GM10266 (cell line): ENCODE measurements at regions not wholly inside any gene's neighbourhood (a gene's known extent, or its start where the extent isn't known, plus 50 kb on each side); places are given as distances from the start of the nearest gene placed in this dataset.
"Not testable (repeated sequence)": the region's sequence is repeated elsewhere in the genome, so short reads cannot be mapped to it uniquely, and the experiment has no call there.

Experiments
- DNase-seq: peaks from one replicate; pipeline ENCODE4 v3.0.0; 2012; ENCODE audit errors: extremely low spot score
- TF ChIP-seq, protein P1 (sequence below): IDR thresholded peaks from 2 replicates; pipeline ENCODE4 v1.5.1; 2012; ENCODE audit warnings: mild to moderate bottlenecking, low read depth; ENCODE audit not compliant: control insufficient read depth, insufficient read depth; ENCODE audit errors: missing control alignments

DNA sequence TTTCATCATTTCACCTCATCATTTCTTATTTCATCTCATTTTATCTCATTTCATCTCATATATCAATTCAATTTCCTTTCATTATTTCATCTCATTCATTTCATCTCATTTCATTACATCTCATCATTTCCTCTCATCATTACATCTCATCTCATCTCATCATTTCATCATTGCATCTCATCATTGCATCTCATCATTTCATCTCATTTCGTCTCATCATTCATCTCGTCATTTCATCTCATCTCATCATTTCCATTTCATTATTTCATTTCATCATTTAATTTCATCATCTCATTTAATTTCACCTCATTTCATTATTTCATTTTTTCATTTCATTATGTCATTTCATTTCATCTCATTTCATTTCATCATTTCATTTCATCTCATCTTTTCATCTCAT, 168.5 kb upstream of the FAM72C start:
- not testable (repeated sequence) for DNase-seq

DNA sequence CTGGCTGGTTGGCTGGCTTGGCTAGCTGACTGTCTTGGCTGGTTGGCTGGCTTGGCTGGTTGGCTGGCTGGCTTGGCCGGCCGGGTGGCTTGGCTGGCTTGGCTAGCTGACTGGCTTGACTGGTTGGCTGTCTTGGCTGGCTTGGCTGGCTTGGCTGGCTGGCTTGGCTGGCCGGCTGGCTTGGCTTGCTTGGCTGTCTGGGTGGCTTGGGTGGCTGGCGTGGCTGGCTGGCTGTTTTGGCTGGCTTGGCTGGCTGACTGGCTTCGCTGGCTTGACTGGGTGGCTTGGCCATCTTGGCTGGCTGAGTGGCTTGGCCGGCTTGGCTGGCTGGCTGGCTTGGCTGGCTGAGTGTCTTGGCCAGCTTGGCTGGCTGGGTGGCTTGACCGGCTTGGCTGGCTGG, 133.2 kb upstream of the FAM72C start:
- DNase-seq, result not testable (repeated sequence)

DNA sequence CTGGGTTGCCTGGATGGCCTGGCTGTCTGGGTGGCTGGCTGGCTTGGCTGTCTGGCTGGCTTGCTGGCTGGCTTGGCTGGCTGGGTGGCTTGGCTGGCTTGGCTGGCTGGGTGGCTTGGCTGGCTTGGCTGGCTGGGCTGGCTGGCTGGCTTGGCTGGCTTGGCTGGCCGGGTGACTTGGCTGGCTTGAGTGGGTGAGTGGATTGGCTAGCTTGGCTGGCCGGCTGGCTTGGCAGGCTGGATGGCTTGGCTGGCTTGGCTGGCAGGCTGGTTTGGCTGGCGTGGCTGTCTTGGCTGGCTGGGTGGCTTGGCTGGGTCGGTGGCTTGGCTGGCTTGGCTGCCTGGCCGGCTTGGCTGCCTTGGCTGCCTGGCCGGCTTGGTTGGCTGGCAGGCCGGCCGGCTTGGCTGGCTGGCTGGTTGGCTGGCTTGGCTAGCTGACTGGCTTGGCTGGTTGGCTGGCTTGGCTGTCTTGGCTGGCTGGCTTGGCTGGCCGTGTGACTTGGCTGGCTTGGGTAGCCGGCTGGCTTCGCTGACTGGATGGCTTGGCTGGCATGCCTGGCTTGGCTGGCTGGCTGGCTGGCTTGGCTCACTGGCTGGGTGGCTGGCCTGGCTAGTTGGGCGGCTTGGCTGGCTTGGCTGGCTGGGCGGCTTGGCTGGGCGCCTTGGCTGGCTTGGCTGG, 132.4 kb upstream of the FAM72C start:
- not testable (repeated sequence) for DNase-seq

DNA sequence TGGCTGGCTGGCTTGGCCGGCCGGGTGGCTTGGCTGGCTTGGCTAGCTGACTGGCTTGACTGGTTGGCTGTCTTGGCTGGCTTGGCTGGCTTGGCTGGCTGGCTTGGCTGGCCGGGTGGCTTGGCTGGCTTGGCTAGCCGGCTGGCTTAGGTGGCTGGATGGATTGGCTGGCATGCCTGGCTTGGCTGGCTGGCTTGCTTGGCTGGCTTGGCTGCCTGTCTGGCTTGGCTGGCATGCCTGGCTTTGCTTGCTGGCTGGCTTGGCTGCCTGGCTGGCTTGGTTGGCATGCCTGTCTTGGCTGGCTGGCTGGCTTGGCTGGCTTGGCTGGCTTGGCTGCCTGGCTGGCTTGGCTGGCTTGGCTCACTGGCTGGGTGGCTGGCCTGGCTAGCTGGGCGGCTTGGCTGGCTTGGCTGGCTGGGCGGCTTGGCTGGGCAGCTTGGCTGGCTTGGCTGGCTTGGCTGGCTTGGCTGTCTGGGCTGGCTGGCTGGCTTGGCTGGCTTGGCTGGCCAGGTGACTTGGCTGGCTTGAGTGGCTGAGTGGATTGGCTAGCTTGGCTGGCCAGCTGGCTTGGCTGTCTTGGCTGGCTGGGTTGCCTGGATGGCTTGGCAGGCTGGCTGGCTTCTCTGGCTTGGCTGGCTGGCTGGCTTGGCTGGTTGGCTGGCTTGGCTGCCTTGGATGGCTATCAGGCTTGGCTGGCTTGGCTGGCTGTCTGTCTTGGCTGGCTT, 131.5 kb upstream of the FAM72C start:
- DNase-seq, result not testable (repeated sequence)

DNA sequence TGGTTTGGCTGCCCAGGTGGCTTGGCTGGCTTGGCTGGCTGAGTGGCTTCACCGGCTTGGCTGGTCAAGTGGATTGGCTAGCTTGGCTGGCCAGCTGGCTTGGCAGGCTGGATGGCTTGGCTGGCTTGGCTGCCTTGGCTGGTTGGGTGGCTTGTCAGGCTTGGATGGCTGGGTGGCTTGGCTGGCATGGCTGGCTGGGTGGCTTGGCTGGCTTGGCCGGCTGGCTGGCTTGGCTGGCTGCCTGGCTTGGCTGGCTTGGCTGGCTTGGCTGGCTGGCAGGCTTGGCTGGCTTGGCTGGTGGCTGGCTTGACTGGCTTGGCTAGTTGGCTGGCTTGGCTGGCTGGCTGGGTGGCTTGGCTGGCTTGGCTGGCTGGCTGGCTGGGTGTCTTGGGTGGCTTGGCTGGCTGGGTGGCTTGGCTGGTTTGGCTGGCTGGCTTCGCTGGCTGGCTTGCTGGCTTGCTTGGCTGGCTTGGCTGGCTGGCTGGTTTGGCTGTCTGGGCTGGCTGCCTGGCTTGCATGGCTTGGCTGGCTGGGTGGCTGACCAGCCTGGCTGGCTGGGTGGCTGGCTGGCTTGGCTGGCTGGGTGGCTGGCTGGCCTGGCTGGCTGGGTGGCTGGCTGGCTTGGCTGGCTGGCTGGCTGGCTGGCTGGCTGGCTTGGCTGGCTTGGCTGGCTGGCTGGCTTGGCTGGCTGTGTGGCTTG, 130.4 kb upstream of the FAM72C start:
- DNase-seq, result not testable (repeated sequence)

DNA sequence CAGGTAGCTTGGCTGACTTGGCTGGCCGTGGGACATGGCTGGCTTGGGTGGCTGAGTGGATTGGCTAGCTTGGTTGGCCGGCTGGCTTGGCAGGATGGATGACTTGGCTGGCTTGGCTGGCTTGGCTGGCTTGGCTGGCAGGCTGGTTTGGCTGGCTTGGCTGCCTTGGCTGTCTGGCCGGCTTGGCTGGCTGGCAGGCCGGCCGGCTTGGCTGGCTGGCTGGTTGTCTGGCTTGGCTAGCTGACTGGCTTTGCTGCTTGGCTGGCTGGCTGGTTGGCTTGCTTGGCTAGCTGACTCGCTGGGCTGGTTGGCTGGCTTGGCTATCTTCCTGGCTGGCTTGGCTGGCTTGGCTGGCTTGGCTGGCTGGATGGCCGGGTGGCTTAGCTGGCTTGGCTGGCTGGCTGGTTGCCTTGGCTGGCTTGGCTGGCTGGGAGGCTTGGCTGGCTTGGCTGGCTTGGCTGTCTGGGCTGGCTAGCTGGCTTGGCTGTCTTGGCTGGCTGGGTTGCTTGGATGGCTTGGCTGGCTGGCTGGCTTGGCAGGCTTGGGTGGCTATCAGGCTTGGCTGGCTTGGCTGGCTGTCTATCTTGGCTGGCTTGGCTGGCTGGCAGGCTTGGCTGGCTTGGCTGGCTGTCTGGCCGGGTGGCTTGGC, 129.7 kb upstream of the FAM72C start:
- no peak for DNase-seq
- TF ChIP-seq, protein P1, sequence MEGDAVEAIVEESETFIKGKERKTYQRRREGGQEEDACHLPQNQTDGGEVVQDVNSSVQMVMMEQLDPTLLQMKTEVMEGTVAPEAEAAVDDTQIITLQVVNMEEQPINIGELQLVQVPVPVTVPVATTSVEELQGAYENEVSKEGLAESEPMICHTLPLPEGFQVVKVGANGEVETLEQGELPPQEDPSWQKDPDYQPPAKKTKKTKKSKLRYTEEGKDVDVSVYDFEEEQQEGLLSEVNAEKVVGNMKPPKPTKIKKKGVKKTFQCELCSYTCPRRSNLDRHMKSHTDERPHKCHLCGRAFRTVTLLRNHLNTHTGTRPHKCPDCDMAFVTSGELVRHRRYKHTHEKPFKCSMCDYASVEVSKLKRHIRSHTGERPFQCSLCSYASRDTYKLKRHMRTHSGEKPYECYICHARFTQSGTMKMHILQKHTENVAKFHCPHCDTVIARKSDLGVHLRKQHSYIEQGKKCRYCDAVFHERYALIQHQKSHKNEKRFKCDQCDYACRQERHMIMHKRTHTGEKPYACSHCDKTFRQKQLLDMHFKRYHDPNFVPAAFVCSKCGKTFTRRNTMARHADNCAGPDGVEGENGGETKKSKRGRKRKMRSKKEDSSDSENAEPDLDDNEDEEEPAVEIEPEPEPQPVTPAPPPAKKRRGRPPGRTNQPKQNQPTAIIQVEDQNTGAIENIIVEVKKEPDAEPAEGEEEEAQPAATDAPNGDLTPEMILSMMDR, result no peak

DNA sequence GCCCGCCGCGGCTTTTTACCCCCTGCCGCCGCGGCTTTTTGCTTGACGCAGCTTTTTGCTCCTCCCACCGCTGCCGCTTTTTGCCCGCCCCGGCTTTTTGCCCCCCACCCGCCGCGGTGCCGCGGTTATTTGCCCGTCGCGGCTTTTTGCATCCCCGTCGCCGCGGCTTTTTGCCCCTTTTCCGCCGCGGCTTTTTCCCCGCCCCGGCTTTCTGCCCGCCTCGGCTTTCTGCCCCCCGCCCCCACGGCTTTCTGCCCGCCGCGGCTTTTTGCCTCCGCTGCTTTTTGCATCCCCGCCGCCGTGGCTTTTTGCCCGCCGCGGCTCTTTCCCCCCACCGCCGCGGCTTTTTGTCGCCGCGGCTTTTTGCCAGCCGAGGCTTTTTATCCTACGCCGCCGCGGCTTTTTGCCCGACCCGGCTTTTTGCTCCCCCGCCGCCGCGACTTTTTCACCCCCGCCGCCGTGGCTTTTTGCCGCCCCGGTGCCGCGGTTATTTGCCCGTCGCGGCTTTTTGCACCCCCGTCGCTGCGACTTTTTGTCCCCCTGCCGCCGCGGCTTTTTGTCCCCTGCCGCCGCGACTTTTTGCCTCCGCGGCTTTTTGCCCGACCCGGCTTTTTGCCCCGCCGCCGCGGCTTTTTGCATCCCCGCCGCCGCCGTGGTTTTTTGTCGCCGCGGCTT, 105.5 kb upstream of the FAM72C start:
- not testable (repeated sequence) for DNase-seq

DNA sequence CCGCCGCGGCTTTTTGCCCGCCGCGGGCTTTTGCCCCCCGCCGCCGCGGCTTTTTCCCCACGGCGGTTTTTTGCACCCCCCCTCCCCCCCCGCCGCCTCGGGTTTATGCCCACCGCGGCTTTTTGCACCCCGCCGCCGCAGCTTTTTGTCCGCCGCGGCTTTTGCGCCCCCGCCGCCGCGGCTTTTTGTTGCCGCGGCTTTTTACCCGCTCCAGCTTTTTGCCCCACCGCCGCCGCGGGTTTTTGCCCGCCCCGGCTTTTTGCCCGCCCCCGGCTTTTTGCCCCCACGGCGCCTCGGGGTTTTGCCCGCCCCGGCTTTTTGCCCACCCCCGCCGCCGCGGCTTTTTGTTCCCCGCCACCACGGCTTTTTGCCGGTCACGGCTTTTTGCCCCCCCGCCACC, 104.9 kb upstream of the FAM72C start:
- DNase-seq, result not testable (repeated sequence)

DNA sequence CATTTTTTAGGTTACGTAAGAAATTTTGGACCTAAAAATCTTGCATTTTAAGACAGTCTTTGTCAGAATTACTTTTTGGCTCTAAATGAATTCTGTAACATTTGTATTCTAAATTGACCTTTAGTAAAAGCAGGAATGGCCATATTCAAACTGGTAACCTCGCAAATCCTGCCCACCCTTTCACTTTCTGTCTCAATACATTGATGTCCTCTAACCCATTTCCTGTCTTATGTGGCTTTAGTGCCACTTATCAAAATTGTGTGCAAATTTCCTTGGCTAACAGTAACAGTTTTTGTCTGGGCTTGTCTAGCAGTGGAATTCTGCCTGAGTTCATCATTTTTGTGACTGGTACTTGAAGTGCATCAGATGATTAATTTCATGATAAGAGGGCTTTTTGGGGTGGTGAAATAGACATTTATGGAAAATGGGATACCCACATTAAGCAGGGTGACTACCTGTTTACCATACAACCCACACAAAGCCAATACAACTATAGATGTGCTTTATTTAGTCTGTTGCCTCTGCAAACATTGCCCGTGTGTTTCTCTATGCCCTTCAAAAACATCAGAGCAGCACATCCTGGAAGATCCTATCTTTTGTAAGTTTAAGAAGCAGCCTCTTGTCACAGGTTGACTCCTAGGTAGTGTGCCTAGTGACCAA, 98.7 kb upstream of the FAM72C start:
- not testable (repeated sequence) for DNase-seq

DNA sequence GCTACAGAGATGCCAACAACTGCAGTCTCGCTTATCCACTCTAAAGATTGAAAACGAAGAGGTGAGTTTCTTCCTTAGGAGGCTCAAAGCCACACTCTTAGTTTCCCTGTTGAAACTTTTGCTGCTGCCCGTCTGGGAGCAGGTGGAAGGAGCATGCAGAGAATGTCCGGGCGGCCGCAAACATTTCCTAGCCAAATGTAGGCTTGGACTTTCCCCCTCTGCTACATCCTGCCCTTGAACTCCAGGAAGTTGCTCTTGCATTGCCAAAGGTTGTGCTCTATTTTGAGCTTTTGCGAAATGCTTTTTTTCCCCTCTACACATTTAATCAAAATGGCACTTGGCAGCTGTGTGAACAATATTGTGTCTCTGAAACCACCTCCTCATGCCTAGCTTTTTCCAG, 95.3 kb upstream of the FAM72C start:
- DNase-seq, result not testable (repeated sequence)

DNA sequence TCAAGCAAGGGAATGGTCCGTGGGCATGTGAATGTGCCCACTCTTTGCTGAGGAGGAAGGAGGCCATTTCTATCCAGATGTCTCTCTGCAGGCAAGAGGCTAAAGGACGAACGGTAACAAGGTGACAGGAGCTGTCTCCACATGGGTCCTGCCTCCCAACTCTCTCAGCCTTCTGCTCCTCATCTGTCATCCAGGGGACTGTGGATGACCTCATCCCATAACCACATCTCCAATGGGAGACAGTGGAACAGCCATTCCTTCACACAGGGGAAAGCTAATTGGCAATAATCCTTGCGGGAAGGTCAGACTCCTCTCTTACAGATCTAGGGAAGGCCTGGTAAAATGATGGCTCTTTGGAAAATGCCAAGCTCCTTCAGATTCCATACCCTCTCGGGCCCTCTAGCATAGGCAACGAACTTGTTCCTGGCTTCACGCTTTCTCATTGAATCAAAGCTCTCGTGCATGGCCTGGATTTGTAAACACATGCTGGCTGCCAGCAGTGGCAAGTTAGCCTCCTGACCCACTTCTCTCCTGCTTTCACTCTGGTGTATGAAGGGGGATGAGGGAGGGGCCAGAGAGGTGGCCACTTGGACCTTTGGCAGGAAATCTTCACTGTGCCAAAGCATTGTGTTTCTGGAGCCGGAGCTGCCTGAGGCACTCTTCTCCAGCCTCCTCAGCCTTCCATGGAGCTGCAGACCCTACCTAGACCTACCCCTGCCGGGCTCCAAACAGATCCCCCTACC, 94.5 kb upstream of the FAM72C start:
- DNase-seq, result not testable (repeated sequence)

DNA sequence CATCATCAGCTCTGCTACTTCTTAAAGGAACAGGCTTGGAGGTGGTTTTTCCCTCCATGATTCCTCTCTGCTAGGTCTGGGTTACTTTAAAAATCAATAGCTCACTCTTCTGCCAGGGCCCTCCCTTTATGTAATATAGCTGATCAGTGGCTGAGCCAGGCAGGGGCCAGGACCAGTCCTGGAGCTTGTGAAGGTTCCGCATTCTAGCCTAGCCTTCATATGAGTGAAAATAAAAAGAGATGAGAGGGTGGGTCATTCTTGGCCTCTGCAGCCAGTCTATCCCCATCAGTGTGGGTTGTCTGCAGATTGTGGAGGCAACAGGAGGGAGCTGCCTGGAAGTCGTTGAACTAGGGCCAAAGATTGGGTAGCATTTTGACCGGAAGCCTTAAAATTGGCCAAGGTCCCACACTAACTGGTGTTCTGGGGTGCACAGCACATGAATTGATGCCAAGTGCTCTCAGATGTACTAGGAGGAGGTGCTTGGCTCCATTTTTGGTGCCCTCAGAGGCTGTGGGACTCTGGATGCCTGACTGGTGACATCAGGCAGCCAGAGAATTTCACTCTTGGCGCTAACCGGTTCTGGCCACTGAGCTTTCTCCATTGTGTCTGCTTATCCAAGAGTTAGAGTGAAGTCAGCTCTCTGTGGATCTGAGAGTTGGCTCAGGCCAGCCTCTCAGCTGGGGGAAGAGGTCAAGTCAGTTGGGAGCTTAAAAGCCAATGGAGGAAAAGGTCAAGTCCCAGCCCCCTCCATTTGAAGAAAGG, 93.7 kb upstream of the FAM72C start:
- not testable (repeated sequence) for DNase-seq

DNA sequence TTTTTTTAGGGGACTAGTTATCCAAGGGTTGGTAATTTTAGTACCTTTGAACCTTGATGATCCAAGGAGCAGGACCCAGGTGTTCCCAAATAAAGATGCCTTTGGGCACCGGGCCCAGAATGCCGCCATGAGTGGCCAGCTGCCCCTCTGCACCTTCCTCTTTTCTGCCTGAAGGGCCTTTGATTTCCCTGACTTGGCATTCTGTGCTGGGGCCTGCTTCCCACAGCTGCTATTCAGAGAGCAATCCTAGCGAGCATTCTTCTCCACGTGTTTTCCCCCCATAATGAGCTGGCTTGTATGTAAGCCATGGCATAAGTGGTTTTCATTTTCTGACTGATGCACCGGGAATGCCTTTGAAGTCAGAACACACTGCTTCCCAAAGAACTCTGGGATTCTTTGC, 77.6 kb upstream of the FAM72C start:
- not testable (repeated sequence) for DNase-seq

DNA sequence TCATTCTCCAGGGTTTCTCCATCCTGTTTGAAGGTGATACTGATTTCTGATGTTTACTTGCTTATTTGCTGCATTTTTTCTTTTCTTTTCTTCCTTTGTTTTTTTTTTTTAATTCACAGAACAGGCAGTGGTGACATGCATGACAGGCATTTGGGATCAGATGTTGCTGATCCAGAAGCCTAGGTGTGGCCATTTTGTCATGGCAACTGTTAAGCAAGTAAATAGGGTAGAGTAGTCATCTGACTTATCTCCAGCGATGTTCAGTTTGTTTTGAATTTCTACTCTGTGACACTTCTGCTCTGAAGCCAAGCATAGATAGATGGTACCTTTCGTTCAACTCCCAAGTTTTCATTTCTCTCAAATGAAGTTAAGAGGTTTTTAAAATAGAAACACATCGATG, 74.9 kb upstream of the FAM72C start:
- DNase-seq, result not testable (repeated sequence)
